ENCODE measurements at regions not wholly inside any gene's neighbourhood (a gene's known extent, or its start where the extent isn't known, plus 50 kb on each side); places are given as distances from the start of the nearest gene placed in this dataset.

DNA sequence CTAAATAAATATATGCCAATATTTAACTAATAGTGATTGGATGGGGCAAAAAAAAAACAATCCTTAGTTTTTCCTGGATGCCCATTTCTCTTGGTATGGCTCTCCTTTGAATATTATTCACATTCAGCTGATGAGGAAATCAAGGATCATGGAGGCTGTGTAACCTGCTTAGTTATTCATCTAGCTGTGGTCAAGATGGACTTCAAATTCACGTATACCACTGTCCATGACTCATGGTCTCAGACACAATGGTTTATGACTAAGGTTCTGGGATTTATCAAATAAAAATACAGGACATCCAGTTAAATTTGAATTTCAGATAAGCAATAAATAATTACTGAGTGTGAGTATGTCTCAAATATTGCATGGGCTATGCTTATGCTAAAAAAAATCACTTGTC, 191.5 kb upstream of the CELF2 start:
- no peak for DNase-seq

DNA sequence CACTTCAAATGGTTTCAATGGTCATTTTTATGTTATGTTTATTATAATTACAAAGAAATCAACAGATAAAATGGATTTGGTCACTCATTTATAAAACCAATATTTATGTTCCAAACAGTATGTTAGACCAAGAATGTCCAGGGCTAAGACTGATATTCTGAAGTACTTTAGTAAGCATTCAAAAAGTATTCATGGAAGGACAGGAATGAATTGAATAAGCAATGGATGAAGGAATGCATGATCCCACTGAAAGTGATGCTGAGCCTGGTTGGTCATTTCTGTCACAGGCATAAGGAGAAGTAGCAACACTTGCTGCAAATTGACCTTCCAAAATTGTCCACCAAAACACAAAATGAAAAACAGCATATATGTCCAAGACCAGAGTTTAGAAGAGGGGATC, 189.0 kb upstream of the CELF2 start:
- DNase-seq: no peak

DNA sequence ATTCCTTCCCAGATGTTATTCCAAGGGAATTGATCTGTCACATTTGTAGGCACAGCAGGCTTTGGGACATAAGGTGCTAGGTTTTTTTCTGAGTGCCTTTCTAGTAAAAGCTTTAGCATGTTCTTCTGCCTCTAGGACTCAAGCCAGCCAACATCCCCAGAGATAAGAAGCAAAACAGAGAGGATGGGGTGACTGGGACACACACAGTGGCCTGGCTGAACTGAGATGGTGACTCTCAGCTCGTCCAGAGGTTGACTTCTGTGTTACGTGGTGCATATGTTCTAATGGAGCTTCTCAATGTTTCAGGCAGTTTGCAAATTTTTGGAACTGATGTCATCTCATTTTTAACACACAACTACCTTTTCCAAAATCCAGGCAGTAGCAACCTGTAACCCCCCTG, 188.1 kb upstream of the CELF2 start:
- DNase-seq: no peak

DNA sequence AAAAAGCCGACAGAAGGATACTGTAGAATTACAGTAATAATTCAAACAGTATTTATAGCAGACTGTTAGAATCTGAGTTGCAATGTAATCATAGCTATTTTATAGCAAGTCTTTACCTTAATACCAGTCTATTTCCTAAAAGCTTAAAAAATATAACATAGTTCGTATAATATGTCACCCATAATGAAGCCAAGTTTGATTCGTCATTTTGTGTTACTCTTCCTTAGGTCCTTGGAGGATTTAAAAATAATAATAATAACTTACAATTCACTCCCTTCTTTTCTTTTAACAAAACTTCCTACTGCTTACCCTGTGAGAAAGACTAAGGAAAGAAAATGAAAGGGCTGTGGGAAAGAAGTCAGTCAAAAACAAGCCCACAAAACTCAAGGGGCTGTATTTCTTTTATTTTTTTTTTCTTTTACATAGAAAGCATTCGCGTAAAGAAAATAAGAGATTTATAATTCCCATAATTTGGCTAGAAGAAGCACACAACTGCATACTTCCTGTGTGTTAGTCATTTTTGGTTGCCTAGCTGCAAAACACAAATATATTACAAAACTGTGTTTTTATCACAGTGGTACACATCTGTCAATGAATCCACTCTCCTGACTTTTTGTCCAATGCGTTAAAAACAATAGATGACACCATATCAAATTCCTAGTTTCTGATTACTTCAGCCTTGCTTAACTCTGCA, 187.2 kb upstream of the CELF2 start:
- DNase-seq: no peak

GRCh38 chr10:10831085-10831484, 186.6 kb upstream of the CELF2 start:
- DNase-seq: no peak

DNA sequence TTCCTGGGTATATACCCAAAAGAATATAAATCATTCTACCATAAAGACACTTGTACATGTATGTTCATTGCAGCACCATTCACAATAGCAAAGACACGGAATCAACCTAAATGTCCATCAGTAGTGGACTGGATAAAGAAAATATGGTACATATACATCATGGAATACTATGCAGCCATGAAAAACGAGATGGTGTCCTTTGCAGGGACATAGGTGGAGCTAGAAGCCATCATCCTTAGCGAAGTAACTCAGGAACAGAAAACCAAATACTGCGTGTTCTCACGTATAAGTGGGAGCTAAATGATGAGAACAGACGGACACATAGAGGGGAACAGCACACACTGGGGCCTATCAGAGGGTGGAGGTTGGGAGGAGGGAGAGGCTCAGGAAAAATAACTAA, 183.7 kb upstream of the CELF2 start:
- DNase-seq: no peak

- DNase-seq: no peak
Measured at GRCh38 chr10:10844251-10844650, 173.4 kb upstream of the CELF2 start.

DNA sequence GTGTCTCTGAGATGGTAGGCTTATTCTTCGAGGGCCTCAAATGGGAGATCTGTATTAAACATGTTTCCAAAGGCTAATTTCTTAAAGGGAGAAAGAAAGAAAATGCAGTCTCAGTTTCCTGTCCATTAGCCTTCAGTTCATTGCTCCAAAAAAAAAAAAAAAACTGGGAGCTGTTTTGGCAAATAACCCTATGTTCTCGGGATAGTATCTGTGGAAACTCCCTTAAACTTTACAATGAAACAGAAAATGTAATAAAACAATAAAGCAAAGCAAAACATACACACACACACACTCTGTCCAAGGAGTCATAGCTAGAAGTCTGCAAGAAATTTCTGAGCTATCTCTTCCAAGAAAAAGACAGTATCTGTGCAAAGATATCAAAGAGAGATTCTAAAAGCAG, 172.5 kb upstream of the CELF2 start:
- no peak for DNase-seq

DNA sequence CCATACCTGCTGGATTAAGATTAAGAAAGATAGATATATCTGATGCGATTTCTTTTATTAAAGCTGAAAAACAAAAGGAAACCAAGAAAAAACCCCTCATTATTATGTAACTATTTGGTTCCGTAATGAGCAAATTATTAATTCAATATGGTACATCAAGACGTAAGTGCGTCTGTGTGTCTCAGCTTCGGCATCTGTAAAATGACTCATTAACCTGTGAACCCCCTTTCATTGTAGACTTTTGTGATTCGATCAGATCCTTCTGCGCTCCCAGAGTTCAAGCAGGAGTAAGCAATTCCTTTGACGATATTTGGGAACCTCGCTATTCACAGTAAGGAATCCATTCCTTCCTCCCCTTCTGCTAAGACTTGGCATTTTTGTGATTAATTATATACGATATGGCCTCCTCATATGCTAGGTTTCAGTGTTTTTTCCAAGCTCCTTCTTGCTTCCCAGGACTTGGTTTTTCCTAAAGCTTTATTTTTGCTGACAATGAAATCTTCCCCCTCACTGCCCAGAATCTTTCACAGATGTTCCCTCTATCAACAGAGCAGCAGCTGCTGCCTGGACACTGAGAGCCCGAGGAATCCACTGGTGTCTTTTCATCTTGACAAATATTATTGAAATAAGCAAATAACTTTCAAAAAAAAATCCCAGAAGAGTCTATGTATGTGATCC, 171.7 kb upstream of the CELF2 start:
- no peak for DNase-seq

DNA sequence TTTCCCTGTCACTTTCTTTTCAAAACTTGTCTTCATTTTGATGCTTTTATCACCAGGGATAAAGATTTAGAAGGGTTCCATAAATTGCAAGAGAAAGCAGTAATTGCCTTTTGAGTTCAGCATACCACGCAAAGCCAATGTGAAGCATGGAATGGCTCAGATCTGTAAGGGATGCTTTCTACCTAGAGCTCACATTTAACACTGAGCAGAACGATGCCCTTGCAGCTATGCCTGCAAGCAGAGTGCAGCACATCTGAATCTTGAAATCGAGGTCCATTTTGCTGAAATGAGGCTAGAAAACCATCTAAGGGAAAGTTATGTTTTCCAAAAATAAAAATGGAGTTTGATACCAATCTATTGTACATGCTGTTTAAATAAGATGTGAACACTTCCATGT, 171.2 kb upstream of the CELF2 start:
- DNase-seq: no peak

DNA sequence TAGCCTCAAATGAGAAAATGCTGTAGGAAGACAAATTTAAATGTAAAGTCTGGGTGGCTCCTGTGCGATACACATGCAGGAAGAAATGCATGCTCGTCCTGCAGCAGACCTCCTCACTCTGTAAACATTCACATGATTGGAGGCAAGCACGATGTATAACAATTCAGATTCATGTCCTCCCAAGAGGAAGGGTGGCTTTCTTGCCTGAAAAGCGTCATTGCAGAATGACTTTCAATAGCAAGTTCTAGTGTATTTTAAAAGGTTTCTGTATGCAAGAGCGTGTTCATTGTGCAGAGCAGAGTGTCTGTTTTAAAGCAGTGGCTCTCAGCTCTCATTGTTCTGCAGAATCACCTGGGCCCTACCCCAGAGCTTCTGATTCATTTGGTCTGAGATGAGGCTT, 170.3 kb upstream of the CELF2 start:
- DNase-seq: no peak

DNA sequence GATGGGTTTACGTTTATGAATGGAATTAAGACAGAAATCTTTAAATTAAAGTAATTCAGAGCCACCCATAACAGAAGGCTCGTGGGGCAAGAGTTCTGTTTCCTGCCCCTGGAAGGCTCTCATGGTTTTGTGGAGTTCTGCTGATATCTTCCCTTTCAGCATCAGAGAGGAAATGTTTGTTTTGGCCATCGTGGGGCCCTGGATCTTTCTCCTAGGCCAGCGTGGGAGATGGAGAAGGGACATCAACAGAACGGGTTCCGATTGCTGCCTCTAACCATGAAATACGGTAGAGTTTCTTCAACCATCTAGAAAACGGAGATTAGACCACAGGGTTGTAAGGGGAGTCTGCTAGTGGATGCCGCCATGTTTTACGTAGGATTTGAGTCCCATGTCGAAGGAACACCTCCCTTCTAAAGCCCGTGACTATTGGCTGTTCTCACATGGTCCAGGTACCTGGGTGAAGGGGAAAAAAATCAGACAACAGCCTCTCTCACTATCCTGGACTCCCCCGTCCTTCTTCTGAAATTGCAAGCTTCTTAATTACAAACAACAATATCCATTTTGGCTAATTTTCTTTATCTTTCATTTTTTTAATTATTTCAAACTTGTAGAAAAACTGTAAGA, 169.1 kb upstream of the CELF2 start:
- no peak for DNase-seq

DNA sequence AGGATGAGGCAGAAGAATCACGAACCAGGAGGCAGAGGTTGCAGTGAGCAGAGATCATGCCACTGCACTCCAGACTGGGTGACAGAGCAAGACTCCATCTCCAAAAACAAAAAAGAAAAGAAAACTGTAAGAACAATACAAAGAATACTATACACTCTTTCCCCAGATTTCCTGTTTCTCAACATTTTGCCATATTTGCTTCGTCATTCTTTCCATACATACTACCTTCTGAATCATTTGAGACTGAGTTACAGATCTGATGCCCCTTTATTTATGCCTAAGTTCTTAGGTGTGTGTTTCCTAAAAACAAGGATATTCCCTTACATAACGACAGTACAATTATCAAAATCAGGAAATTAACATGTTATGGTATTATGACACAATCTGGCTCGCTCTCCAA, 168.4 kb upstream of the CELF2 start:
- DNase-seq: no peak

DNA sequence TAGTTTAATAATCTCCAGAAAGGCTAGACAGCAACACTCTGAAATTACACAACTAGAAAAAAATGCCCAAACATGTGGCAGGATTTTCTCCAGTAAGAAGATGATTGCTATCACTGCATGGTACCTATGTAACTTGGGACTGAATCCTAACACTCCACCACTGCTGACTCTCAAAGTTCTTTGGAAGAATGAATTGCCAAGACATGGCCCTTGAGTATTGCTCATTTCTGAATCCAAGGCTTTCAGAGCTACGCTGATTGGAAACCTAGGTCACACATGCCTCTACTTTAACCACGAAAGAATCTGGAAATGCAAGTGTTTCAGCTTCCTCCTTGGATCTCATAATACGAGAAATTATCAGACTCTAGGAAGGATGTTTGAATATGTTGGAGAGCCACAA, 167.5 kb upstream of the CELF2 start:
- no peak for DNase-seq

- no peak for DNase-seq
Measured at GRCh38 chr10:10852464-10852863, 165.2 kb upstream of the CELF2 start.

DNA sequence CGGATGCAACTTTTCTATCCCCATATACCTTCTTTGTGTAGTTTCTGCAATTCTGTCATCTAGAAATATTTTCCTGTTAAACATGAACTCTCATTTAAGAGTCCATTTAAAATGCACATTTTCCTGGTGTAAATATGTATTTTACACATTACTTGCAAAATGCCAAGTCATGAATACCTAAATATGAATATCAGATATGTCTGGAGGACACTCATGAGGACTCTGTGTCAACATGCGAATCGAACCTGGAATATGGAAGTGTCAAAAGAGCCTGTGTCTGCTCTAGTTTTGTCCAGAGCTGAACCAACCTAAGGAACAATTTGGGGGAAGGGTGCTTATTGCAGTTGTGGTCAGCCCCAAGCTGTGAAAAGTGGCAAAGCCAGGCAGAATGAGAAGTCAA, 163.7 kb upstream of the CELF2 start:
- no peak for DNase-seq

DNA sequence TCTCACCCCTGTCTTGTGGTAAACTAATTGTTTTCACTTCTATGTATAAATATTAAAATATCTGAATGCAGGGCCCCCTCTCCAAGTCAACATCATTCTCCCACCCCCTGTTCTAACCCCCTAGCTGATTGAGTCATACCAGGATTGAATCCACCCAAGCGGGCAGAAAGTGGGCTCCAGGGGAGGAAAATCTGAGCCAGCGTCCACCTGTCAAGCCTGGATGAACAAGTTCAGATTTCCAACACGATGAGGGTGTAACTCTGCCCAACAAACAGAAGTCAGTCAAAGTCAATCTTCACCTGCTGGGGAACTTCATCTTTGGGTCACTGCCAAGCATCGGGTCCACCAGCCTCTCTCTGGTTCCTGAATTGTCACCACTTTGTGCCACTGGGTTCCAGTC, 162.9 kb upstream of the CELF2 start:
- DNase-seq: no peak

DNA sequence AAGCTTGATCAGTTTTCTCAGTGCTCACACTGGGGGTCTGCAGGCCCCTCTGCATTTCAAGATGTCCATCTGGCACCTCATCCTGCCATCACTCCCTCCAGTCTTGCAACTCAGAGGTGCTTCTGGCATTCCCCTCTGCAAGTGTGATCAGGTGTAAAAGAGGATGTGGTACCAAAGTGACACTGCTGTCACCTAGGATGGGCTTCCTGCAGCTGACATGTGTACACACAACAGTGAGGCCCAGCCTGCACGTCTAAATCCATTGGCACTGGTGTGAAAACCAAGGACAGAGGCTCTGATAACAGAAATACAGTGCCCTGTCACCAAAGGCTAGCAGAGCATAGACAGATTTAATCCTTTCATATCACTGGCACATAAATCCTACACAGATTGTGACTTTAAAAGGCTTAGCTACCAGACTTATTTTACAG, 162.5 kb upstream of the CELF2 start:
- no peak for DNase-seq

- no peak for DNase-seq
Measured at GRCh38 chr10:10860455-10860976, 157.2 kb upstream of the CELF2 start.

- no peak for DNase-seq
Measured at GRCh38 chr10:10865303-10865702, 152.4 kb upstream of the CELF2 start.

- DNase-seq: no peak
Measured at GRCh38 chr10:10865913-10866312, 151.8 kb upstream of the CELF2 start.

DNA sequence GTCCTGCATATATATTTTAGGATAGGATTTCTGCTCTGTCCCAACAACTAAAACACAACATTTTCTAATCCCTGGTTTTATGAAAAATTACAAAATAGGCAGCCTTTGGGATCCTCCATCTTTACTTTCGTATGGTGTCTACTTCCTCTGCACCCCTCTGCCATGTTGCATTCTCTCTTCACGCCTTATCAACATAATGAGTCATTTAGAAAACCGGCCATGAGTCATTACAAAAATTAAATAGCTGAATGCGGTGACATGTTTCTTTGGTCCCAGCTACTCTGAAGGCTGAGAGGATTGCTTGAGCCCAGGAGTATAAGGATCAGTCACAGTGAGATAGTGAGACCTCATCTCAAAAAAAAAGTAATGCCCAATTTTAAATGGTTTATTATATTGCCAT, 148.1 kb upstream of the CELF2 start:
- DNase-seq: no peak

GRCh38 chr10:10870523-10871241, 147.0 kb upstream of the CELF2 start:
- no peak for DNase-seq

GRCh38 chr10:10871352-10871751, 146.3 kb upstream of the CELF2 start:
- no peak for DNase-seq
